SK-N-SH treated with all-trans-retinoic acid at 6 μM for 48 hours (cell line): ENCODE measurements at regions not wholly inside any gene's neighbourhood (a gene's known extent, or its start where the extent isn't known, plus 50 kb on each side); places are given as distances from the start of the nearest gene placed in this dataset.

ENCODE experiments used
- ATAC-seq: fragments of 200-7000 bp; cut with Tn5 transposase; 3 replicates; pipeline ENCODE4 v1.9.1; 2020; ENCODE audit warnings: mild to moderate bottlenecking, moderate library complexity
- BACH2 ChIP-seq: fragments of 250-450 bp; sonication (Bioruptor Pico); IDR thresholded peaks from 2 replicates; pipeline ENCODE4 v1.9.0; 2021; ENCODE audit warnings: mild to moderate bottlenecking, borderline replicate concordance
- CSDC2 ChIP-seq: fragments of 250-450 bp; sonication (Bioruptor Pico); IDR thresholded peaks from 2 replicates; pipeline ENCODE4 v1.5.0; 2020; ENCODE audit warnings: mild to moderate bottlenecking, moderate library complexity
- ISL1 ChIP-seq: fragments of 250-450 bp; sonication (Bioruptor Pico); IDR thresholded peaks from 2 replicates; pipeline ENCODE4 v2.1.2; 2022; ENCODE audit warnings: mild to moderate bottlenecking, moderate library complexity
- OSR1 ChIP-seq: fragments of 250-450 bp; sonication (Bioruptor Pico); IDR thresholded peaks from 2 replicates; pipeline ENCODE4 v1.8.0; 2022; ENCODE audit warnings: moderate library complexity, mild to moderate bottlenecking, inconsistent platforms
- PATZ1 ChIP-seq: fragments of 250-450 bp; sonication (Bioruptor Pico); IDR thresholded peaks from 2 replicates; pipeline ENCODE4 v1.8.0; 2020; ENCODE audit warnings: mild to moderate bottlenecking, moderate library complexity, borderline replicate concordance
- PPARA ChIP-seq: fragments of 250-450 bp; sonication (Bioruptor Pico); IDR thresholded peaks from 2 replicates; pipeline ENCODE4 v1.5.0; 2020; ENCODE audit warnings: mild to moderate bottlenecking, borderline replicate concordance
- RARB ChIP-seq: fragments of 250-450 bp; sonication (Bioruptor Pico); IDR thresholded peaks from 2 replicates; pipeline ENCODE4 v1.8.0; 2021; ENCODE audit warnings: mild to moderate bottlenecking, moderate library complexity
- SNAI2 ChIP-seq: fragments of 250-450 bp; sonication (Bioruptor Pico); IDR thresholded peaks from 2 replicates; pipeline ENCODE4 v1.5.0; 2020; ENCODE audit warnings: mild to moderate bottlenecking, moderate library complexity
- TCF4 ChIP-seq: fragments of 250-450 bp; sonication (Bioruptor Pico); IDR thresholded peaks from 2 replicates; pipeline ENCODE4 v1.8.0; 2021; ENCODE audit warnings: mild to moderate bottlenecking, moderate library complexity, borderline replicate concordance
- TOX ChIP-seq: fragments of 250-450 bp; sonication (Bioruptor Pico); IDR thresholded peaks from 2 replicates; pipeline ENCODE4 v1.8.0; 2021; ENCODE audit warnings: mild to moderate bottlenecking, moderate library complexity, borderline replicate concordance
- TSHZ2 ChIP-seq: fragments of 250-450 bp; sonication (Bioruptor Pico); IDR thresholded peaks from 2 replicates; pipeline ENCODE4 v1.5.0; 2020; ENCODE audit warnings: mild to moderate bottlenecking, moderate library complexity
- ZFP30 ChIP-seq: fragments of 450-650 bp; formaldehyde crosslinking; IDR thresholded peaks from 2 replicates; pipeline ENCODE4 v1.5.0; 2022; ENCODE audit warnings: mild to moderate bottlenecking, moderate library complexity
- ZNF70 ChIP-seq: fragments of 450-650 bp; formaldehyde crosslinking; IDR thresholded peaks from 2 replicates; pipeline ENCODE4 v1.5.0; 2020; ENCODE audit warnings: mild to moderate bottlenecking, moderate library complexity
- ZNF8 ChIP-seq: fragments of 450-650 bp; formaldehyde crosslinking; IDR thresholded peaks from 2 replicates; pipeline ENCODE4 v1.5.0; 2020; ENCODE audit warnings: mild to moderate bottlenecking, moderate library complexity

GRCh38 chr3:120512655-120513054 lies 61.9 kb upstream of the FSTL1 start:
- ATAC-seq: no peak

GRCh38 chr3:120506828-120507774 lies 56.3 kb upstream of the FSTL1 start:
- TF ChIP-seq SNAI2 (CRISPR knock-in tag): no peak
- TF ChIP-seq CSDC2 (CRISPR knock-in tag): no peak
- no peak for TF ChIP-seq TOX (CRISPR knock-in tag)
- TF ChIP-seq TSHZ2 (CRISPR knock-in tag): no peak
- TF ChIP-seq ZNF8 (CRISPR knock-in tag): no peak
- TF ChIP-seq PATZ1 (CRISPR knock-in tag): no peak
- TF ChIP-seq ZNF70 (CRISPR knock-in tag): peak; percentile 60
- TF ChIP-seq OSR1 (CRISPR knock-in tag): no peak
- peak; percentile 85 for ATAC-seq

More at GRCh38 chr3:120512655-120513054, 61.9 kb upstream of the FSTL1 start:
- no peak for TF ChIP-seq TCF4 (CRISPR knock-in tag)
- no peak for TF ChIP-seq ZNF8 (CRISPR knock-in tag)
- TF ChIP-seq ZNF70 (CRISPR knock-in tag): no peak

GRCh38 chr3:120506076-120506827 lies 55.5 kb upstream of the FSTL1 start:
- peak; percentile 49 for ATAC-seq
- TF ChIP-seq PATZ1 (CRISPR knock-in tag) (no peak), TOX (CRISPR knock-in tag) (no peak), ZFP30 (CRISPR knock-in tag) (no peak), ISL1 (CRISPR knock-in tag) (no peak), PPARA (CRISPR knock-in tag) (no peak), RARB (no peak), ZNF70 (CRISPR knock-in tag) (no peak)

GRCh38 chr3:120503727-120504616 lies 53.2 kb upstream of the FSTL1 start:
- no peak for TF ChIP-seq PATZ1 (CRISPR knock-in tag)
- TF ChIP-seq BACH2: no peak
- no peak for ATAC-seq
